ENCODE measurements at regions not wholly inside any gene's neighbourhood (a gene's known extent, or its start where the extent isn't known, plus 50 kb on each side); places are given as distances from the start of the nearest gene placed in this dataset.

- TF ChIP-seq CTCF (IDR thresholded peaks at IDR 0.05) (no peak), POLR2A (IDR thresholded peaks at IDR 0.05) (no peak), POLR2AphosphoS5 (IDR thresholded peaks at IDR 0.05; ENCODE audit: insufficient read depth in 1 of 2, low read depth in 1 of 2) (no peak)
Observed at GRCh38 chr2:206851521-206851920, 86.1 kb downstream of the FASTKD2 start.

All from vagina (tissue), 2 donors.